GM12878 (cell line): ENCODE measurements at regions not wholly inside any gene's neighbourhood (a gene's known extent, or its start where the extent isn't known, plus 50 kb on each side); places are given as distances from the start of the nearest gene placed in this dataset.

Source experiments
- ATAC-seq: fragments of 200-7000 bp; cut with Tn5 transposase; 3 replicates; pipeline ENCODE4 v1.9.1; 2020; ENCODE audit warnings: mild to moderate bottlenecking, moderate library complexity
- BruUV-seq: library from RNA; stranded (reverse); fragments of 400-500 nt; replicated peaks from 2 replicates; lab custom pipeline; 2021; lab: Mats Ljungman, UMichigan
- CTCF ChIA-PET: fragments of 300-600 bp; sonication (Branson Sonifier 250); formaldehyde crosslinking; extraction: SDS; loops from one replicate; lab custom pipeline; 2021; ENCODE audit warnings: inconsistent platforms; lab: Yijun Ruan, JAX
- POLR2A ChIA-PET: fragments of 350-600 bp; formaldehyde crosslinking; extraction: SDS; loops from one replicate; lab custom pipeline; 2021; ENCODE audit warnings: inconsistent platforms; lab: Charles Lee
- RAD21 ChIA-PET: fragments of 300-600 bp; sonication (Branson Sonifier 250); formaldehyde crosslinking; loops from one replicate; lab custom pipeline; 2023; ENCODE audit warnings: antibody characterized with exemption; ENCODE audit not compliant: unreplicated experiment; lab: Charles Lee
- SMC1A ChIA-PET: fragments of 300-600 bp; sonication (Branson Sonifier 250); formaldehyde crosslinking; loops from one replicate; lab custom pipeline; 2023; ENCODE audit not compliant: unreplicated experiment, uncharacterized antibody; lab: Charles Lee
- DNase-seq: peaks from one replicate; pipeline ENCODE4 v3.0.0-alpha.2; 2011; ENCODE audit warnings: low read depth, low spot score
- FAIRE-seq: peaks from 3 replicates; lab custom pipeline; 2011; peaks lifted over from hg19 to GRCh38; lab: Jason Lieb, UNC
- H2AFZ ChIP-seq: 2 replicates; pipeline ENCODE4 v1.6.0; 2011; ENCODE audit warnings: low read depth, low read length, control low read depth; ENCODE audit not compliant: control insufficient read depth
- H3K27ac ChIP-seq: 2 replicates; pipeline ENCODE4 v1.5.1; 2011; ENCODE audit warnings: control low read depth; ENCODE audit not compliant: control insufficient read depth, insufficient read depth
- H3K27me3 ChIP-seq, 2 experiments: replicated peaks in 1 of 2; 2 replicates each; pipeline versions ENCODE4 v1.6.0 to v1.6.1; 2011; ENCODE audit warnings: low read length in 1 of 2; ENCODE audit not compliant: control insufficient read depth in 2 of 2, insufficient read depth in 2 of 2
- H3K36me3 ChIP-seq, 2 experiments: 2 replicates each; pipeline ENCODE4 v1.5.1; 2011; ENCODE audit warnings: low read length in 1 of 2; ENCODE audit not compliant: control insufficient read depth in 2 of 2, insufficient read depth in 2 of 2
- H3K4me1 ChIP-seq: 2 replicates; pipeline ENCODE4 v1.6.1; 2011; ENCODE audit warnings: mild to moderate bottlenecking, low read length, moderate library complexity, mixed read lengths; ENCODE audit not compliant: control insufficient read depth, insufficient read depth
- H3K4me2 ChIP-seq: 2 replicates; pipeline ENCODE4 v1.6.0; 2011; ENCODE audit warnings: control low read depth; ENCODE audit not compliant: control insufficient read depth, insufficient read depth
- H3K4me3 ChIP-seq: fragments of 200-600 bp; sonication (generic); 2 replicates; pipeline ENCODE4 v1.5.1; 2016
- H3K79me2 ChIP-seq: 2 replicates; pipeline ENCODE4 v1.6.0; 2011; ENCODE audit warnings: low read length; ENCODE audit not compliant: control insufficient read depth, insufficient read depth
- H3K9ac ChIP-seq: 2 replicates; pipeline ENCODE4 v1.8.0; 2011; ENCODE audit warnings: low read length, control low read depth, mixed read lengths; ENCODE audit not compliant: control insufficient read depth, insufficient read depth
- H3K9me3 ChIP-seq: replicated peaks from 3 replicates; pipeline ENCODE4 v1.5.1; 2011; ENCODE audit warnings: mild to moderate bottlenecking, low read length; ENCODE audit not compliant: control insufficient read depth, insufficient read depth
- H4K20me1 ChIP-seq: 2 replicates; pipeline ENCODE4 v1.6.0; 2011; ENCODE audit not compliant: control insufficient read depth, insufficient read depth
- EP300 ChIP-seq, 2 experiments: fragments of 150-350 bp in 1 of 2; IDR thresholded peaks; 2 replicates each; pipeline ENCODE4 v1.6.1; 2011 to 2012; ENCODE audit warnings: low read depth in 2 of 2, low read length in 2 of 2, borderline replicate concordance in 1 of 2, improper control_type of control experiment in 1 of 2, inconsistent platforms in 1 of 2; ENCODE audit not compliant: control insufficient read depth in 1 of 2
- HSF1 ChIP-seq: fragments of 150-350 bp; IDR thresholded peaks from 2 replicates; pipeline ENCODE4 v1.6.1; 2014; ENCODE audit warnings: mild to moderate bottlenecking, low read depth, low read length
- KAT2A ChIP-seq: conservative IDR thresholded peaks from 2 replicates; pipeline ENCODE4 v1.6.1; 2011; ENCODE audit warnings: low read depth, low read length; ENCODE audit not compliant: control insufficient read depth
- NR2C2 ChIP-seq: IDR thresholded peaks from 2 replicates; pipeline ENCODE4 v1.6.1; 2011; ENCODE audit warnings: borderline replicate concordance, low read depth; ENCODE audit not compliant: control insufficient read depth, insufficient read length
- PAX5 ChIP-seq: IDR thresholded peaks from 2 replicates; pipeline ENCODE4 v1.6.1; 2011; ENCODE audit warnings: low read depth, low read length, borderline replicate concordance
- SUZ12 ChIP-seq: fragments of 200-600 bp; sonication (generic); IDR thresholded peaks from one replicate; pipeline ENCODE4 v1.6.1; 2018; ENCODE audit warnings: antibody characterized with exemption, mild to moderate bottlenecking; ENCODE audit not compliant: unreplicated experiment
- ZNF274 ChIP-seq: IDR thresholded peaks from one replicate; pipeline ENCODE4 v1.8.0; 2011; ENCODE audit not compliant: insufficient read length, insufficient read depth
- ZZZ3 ChIP-seq: IDR thresholded peaks from 2 replicates; pipeline ENCODE4 v1.6.1; 2011; ENCODE audit warnings: low read depth; ENCODE audit not compliant: control insufficient read depth, insufficient read length
- WGBS: methylation state at CpG from one replicate; pipeline ENCODE4 v1.1.6; 2016; ENCODE audit warnings: low lambda C conversion rate; ENCODE audit not compliant: insufficient replicate concordance, insufficient coverage; ENCODE audit errors: missing lambda C conversion rate; 5-methylcytosine and 5-hydroxymethylcytosine counted together
- in situ Hi-C: fragments of 300-500 bp; cut with MboI; formaldehyde crosslinking; loops from 9 replicates; pipeline ENCODE4 v1.14.3; 2018; ENCODE audit warnings: mixed read lengths
- intact Hi-C: fragments of 100-400 bp; cut with micrococcal nuclease; formaldehyde crosslinking; loops from one replicate; pipeline ENCODE4 v1.14.2; 2022; ENCODE audit not compliant: unreplicated experiment
- TF ChIP-seq, protein P1 (sequence below): fragments of 450-650 bp; formaldehyde crosslinking; IDR thresholded peaks from 2 replicates; pipeline ENCODE4 v1.4.0; 2022; ENCODE audit warnings: mild to moderate bottlenecking, moderate library complexity

GRCh38 chr22:48808038-48808960, 1019.4 kb downstream of the BRD1 start:
- H2AFZ ChIP-seq = no peak overlapping the region
- SMC1A ChIA-PET = no interaction called here
- in situ Hi-C loops = no loop called here
- H4K20me1 ChIP-seq = no peaks in the 10 kb centered on the region
- intact Hi-C loops = no loop called here
- POLR2A ChIA-PET = no interaction called here
- 18% methylated on average over 5 of the region's 7 CpGs for whole genome bisulfite sequencing
- no peak overlapping the region for H3K4me2 ChIP-seq
- no peak overlapping the region for H3K27ac ChIP-seq
- BruUV-seq = no TSS peak
- H3K79me2 ChIP-seq = no peaks in the 10 kb centered on the region
- CTCF ChIA-PET = no interaction called here
- no peak for FAIRE-seq
- no peak overlapping the region for H3K4me3 ChIP-seq
- no peak overlapping the region for H3K9ac ChIP-seq
- DNase-seq = no peak
- H3K4me1 ChIP-seq = no peaks in the 10 kb centered on the region
- TF ChIP-seq KAT2A (no peak), EP300 (IDR thresholded peaks at IDR 0.05; ENCODE audit: borderline replicate concordance in 1 of 2, control insufficient read depth in 1 of 2, low read depth in 2 of 2, low read length in 2 of 2) (no peak), ZZZ3 (no peak), ZNF274 (no peak), HSF1 (no peak), PAX5 (no peak), NR2C2 (no peak), SUZ12 (no peak)
- TF ChIP-seq, protein P1, sequence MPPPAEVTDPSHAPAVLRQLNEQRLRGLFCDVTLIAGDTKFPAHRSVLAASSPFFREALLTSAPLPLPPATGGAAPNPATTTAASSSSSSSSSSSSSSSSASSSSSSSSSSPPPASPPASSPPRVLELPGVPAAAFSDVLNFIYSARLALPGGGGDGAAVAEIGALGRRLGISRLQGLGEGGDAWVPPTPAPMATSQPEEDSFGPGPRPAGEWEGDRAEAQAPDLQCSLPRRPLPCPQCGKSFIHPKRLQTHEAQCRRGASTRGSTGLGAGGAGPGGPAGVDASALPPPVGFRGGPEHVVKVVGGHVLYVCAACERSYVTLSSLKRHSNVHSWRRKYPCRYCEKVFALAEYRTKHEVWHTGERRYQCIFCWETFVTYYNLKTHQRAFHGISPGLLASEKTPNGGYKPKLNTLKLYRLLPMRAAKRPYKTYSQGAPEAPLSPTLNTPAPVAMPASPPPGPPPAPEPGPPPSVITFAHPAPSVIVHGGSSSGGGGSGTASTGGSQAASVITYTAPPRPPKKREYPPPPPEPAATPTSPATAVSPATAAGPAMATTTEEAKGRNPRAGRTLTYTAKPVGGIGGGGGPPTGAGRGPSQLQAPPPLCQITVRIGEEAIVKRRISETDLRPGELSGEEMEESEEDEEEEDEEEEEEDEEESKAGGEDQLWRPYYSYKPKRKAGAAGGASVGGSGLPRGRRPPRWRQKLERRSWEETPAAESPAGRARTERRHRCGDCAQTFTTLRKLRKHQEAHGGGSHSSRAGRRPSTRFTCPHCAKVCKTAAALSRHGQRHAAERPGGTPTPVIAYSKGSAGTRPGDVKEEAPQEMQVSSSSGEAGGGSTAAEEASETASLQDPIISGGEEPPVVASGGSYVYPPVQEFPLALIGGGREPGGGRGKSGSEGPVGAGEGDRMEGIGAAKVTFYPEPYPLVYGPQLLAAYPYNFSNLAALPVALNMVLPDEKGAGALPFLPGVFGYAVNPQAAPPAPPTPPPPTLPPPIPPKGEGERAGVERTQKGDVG (CRISPR knock-in tag) = no peak
- RAD21 ChIA-PET = no interaction called here
- no peaks in the 10 kb centered on the region for H3K36me3 ChIP-seq
- no peaks in the 10 kb centered on the region for H3K27me3 ChIP-seq
- no peak for ATAC-seq
- H3K9me3 ChIP-seq = no peaks in the 10 kb centered on the region; the same call in 2 of the 3 replicates
